KMS-11 (cell line): ENCODE measurements at regions not wholly inside any gene's neighbourhood (a gene's known extent, or its start where the extent isn't known, plus 50 kb on each side); places are given as distances from the start of the nearest gene placed in this dataset.

ENCODE experiments used
- H2AFZ ChIP-seq: fragments of 200-600 bp; sonication (generic); 2 replicates; pipeline ENCODE4 v1.6.1; 2016; ENCODE audit warnings: antibody characterized with exemption, mixed run types, low read depth
- H3K27ac ChIP-seq: fragments of 200-600 bp; sonication (generic); 2 replicates; pipeline ENCODE4 v1.6.1; 2016; ENCODE audit warnings: mild to moderate bottlenecking, mixed run types
- H3K27me3 ChIP-seq: fragments of 200-600 bp; sonication (generic); 2 replicates; pipeline ENCODE4 v1.6.1; 2017; ENCODE audit warnings: mild to moderate bottlenecking, low read depth, mixed run types, moderate library complexity; ENCODE audit not compliant: insufficient read depth
- H3K36me3 ChIP-seq: fragments of 200-600 bp; sonication (generic); 2 replicates; pipeline ENCODE4 v1.6.1; 2017; ENCODE audit warnings: mild to moderate bottlenecking, mixed run types; ENCODE audit not compliant: insufficient read depth
- H3K4me1 ChIP-seq: fragments of 200-600 bp; sonication (generic); 2 replicates; pipeline ENCODE4 v1.6.1; 2016; ENCODE audit warnings: mild to moderate bottlenecking, low read depth, mixed run types; ENCODE audit not compliant: poor library complexity, severe bottlenecking
- H3K4me2 ChIP-seq: fragments of 200-600 bp; sonication (generic); 2 replicates; pipeline ENCODE4 v1.7.0; 2016; ENCODE audit warnings: mild to moderate bottlenecking, mixed run types
- H3K4me3 ChIP-seq: fragments of 200-600 bp; sonication (generic); IDR thresholded peaks from 2 replicates; pipeline ENCODE4 v1.6.1; 2017; ENCODE audit warnings: low read depth, low read length, mixed read lengths; ENCODE audit not compliant: insufficient read depth
- H3K79me2 ChIP-seq: fragments of 200-600 bp; sonication (generic); 2 replicates; pipeline ENCODE4 v1.6.1; 2016; ENCODE audit warnings: low read depth, mixed run types; ENCODE audit not compliant: insufficient read depth
- H3K9ac ChIP-seq: fragments of 200-600 bp; sonication (generic); 2 replicates; pipeline ENCODE4 v1.6.1; 2016; ENCODE audit warnings: mild to moderate bottlenecking, mixed run types
- H4K20me1 ChIP-seq: fragments of 200-600 bp; sonication (generic); 2 replicates; pipeline ENCODE4 v1.6.1; 2016; ENCODE audit warnings: mild to moderate bottlenecking, mixed run types; ENCODE audit not compliant: insufficient read depth
- CTCF ChIP-seq: fragments of 200-600 bp; sonication (generic); conservative IDR thresholded peaks from 2 replicates; pipeline ENCODE4 v1.6.1; 2017; ENCODE audit warnings: low read depth, mild to moderate bottlenecking, antibody characterized with exemption, low read length, moderate library complexity, mixed read lengths

- no peak overlapping the region for H2AFZ ChIP-seq
- no peak overlapping the region for H3K27ac ChIP-seq
- no peak overlapping the region for H3K4me2 ChIP-seq
- TF ChIP-seq CTCF: no peak
- no peaks in the 10 kb centered on the region for H4K20me1 ChIP-seq
- H3K36me3 ChIP-seq: no peaks in the 10 kb centered on the region
- no peaks in the 10 kb centered on the region for H3K27me3 ChIP-seq
- H3K4me1 ChIP-seq: no peaks in the 10 kb centered on the region
- no peak overlapping the region for H3K4me3 ChIP-seq
- no peaks in the 10 kb centered on the region for H3K79me2 ChIP-seq
- H3K9ac ChIP-seq: no peak overlapping the region
Measured at GRCh38 chr10:123517901-123518300, 148.3 kb upstream of the GPR26 start.

- no peak overlapping the region for H3K4me3 ChIP-seq
- no peaks in the 10 kb centered on the region for H3K27me3 ChIP-seq
- no peak overlapping the region for H2AFZ ChIP-seq
- TF ChIP-seq CTCF: no peak
- H3K36me3 ChIP-seq: no peaks in the 10 kb centered on the region
- no peaks in the 10 kb centered on the region for H4K20me1 ChIP-seq
- no peak overlapping the region for H3K9ac ChIP-seq
- no peak overlapping the region for H3K27ac ChIP-seq
- H3K4me2 ChIP-seq: no peak overlapping the region
- no peaks in the 10 kb centered on the region for H3K79me2 ChIP-seq
- H3K4me1 ChIP-seq: no peaks in the 10 kb centered on the region
Measured at GRCh38 chr10:123518765-123519164, 147.4 kb upstream of the GPR26 start.

DNA sequence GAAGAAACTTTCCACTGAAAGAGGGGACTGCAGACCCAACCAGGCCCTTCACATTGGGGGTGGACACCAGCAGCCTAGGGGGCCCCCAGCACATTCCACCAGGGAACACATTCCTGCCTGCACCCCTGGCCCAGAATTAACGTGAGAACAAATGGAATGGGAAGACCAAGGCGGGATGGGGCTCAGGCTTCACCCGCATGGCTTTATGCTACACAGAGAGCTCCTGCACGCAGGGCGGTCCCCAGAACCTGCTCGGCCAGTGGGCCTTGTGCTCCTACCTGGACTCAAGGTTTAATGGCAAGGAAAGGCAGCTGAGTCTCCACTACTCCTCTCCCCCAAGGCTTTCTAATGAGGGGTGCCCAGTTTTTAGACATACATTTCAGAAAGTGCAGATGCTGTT lies 146.3 kb upstream of the GPR26 start:
- Histone ChIP-seq H3K4me1 (no peaks in the 10 kb centered on the region), H3K36me3 (no peaks in the 10 kb centered on the region), H3K27ac (no peak overlapping the region), H3K4me2 (no peak overlapping the region), H3K27me3 (no peaks in the 10 kb centered on the region), H4K20me1 (no peaks in the 10 kb centered on the region), H3K4me3 (no peak overlapping the region), H3K9ac (no peak overlapping the region), H2AFZ (no peak overlapping the region), H3K79me2 (no peaks in the 10 kb centered on the region)
- no peak for TF ChIP-seq CTCF

DNA sequence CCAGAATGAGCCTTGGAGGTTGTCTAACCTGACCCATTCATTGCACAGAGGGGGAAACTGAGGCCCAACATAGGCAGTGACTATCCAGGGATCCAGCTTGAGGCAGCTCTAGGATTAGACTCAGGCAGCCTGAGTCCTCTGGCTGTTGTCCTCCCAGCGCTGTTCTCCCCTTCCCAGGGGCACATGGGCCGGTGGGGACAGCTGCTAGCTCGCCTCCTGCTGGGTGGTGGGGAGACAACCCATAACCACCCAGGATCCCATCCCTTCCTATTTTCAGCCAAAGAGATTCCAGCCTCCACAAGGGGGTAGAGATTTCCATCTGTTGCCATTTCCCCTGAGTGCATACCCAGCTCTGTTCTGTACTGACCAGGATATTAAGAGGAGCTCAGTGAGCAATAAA lies 145.1 kb upstream of the GPR26 start:
- no peak overlapping the region for H2AFZ ChIP-seq
- H3K4me3 ChIP-seq: no peak overlapping the region
- no peaks in the 10 kb centered on the region for H4K20me1 ChIP-seq
- no peak overlapping the region for H3K9ac ChIP-seq
- TF ChIP-seq CTCF: no peak
- no peak overlapping the region for H3K4me2 ChIP-seq
- no peaks in the 10 kb centered on the region for H3K27me3 ChIP-seq
- no peaks in the 10 kb centered on the region for H3K36me3 ChIP-seq
- H3K4me1 ChIP-seq: no peaks in the 10 kb centered on the region
- no peak overlapping the region for H3K27ac ChIP-seq
- no peaks in the 10 kb centered on the region for H3K79me2 ChIP-seq

GRCh38 chr10:123521556-123521955 lies 144.6 kb upstream of the GPR26 start:
- Histone ChIP-seq H4K20me1 (no peaks in the 10 kb centered on the region), H3K27ac (no peak overlapping the region), H3K9ac (no peak overlapping the region), H3K4me1 (no peaks in the 10 kb centered on the region), H3K4me2 (no peak overlapping the region), H3K79me2 (no peaks in the 10 kb centered on the region), H3K4me3 (no peak overlapping the region), H3K36me3 (no peaks in the 10 kb centered on the region), H2AFZ (no peak overlapping the region), H3K27me3 (no peaks in the 10 kb centered on the region)
- no peak for TF ChIP-seq CTCF
